ENCODE measurements at regions not wholly inside any gene's neighbourhood (a gene's known extent, or its start where the extent isn't known, plus 50 kb on each side); places are given as distances from the start of the nearest gene placed in this dataset.

GRCh38 chr14:22334627-22335026, 254.4 kb downstream of the DAD1 start:
- TF ChIP-seq, protein P1, sequence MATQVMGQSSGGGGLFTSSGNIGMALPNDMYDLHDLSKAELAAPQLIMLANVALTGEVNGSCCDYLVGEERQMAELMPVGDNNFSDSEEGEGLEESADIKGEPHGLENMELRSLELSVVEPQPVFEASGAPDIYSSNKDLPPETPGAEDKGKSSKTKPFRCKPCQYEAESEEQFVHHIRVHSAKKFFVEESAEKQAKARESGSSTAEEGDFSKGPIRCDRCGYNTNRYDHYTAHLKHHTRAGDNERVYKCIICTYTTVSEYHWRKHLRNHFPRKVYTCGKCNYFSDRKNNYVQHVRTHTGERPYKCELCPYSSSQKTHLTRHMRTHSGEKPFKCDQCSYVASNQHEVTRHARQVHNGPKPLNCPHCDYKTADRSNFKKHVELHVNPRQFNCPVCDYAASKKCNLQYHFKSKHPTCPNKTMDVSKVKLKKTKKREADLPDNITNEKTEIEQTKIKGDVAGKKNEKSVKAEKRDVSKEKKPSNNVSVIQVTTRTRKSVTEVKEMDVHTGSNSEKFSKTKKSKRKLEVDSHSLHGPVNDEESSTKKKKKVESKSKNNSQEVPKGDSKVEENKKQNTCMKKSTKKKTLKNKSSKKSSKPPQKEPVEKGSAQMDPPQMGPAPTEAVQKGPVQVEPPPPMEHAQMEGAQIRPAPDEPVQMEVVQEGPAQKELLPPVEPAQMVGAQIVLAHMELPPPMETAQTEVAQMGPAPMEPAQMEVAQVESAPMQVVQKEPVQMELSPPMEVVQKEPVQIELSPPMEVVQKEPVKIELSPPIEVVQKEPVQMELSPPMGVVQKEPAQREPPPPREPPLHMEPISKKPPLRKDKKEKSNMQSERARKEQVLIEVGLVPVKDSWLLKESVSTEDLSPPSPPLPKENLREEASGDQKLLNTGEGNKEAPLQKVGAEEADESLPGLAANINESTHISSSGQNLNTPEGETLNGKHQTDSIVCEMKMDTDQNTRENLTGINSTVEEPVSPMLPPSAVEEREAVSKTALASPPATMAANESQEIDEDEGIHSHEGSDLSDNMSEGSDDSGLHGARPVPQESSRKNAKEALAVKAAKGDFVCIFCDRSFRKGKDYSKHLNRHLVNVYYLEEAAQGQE (IDR thresholded peaks at IDR 0.05; ENCODE audit: low read depth), result no peak
- TF ChIP-seq RAD21 (IDR thresholded peaks at IDR 0.05; ENCODE audit: low read depth) (no peak), CREB1 (IDR thresholded peaks at IDR 0.05; ENCODE audit: low read depth) (no peak), TAF1 (IDR thresholded peaks at IDR 0.05; ENCODE audit: low read depth) (no peak), MAX (IDR thresholded peaks at IDR 0.05) (no peak), EGR1 (IDR thresholded peaks at IDR 0.05) (no peak), CEBPB (IDR thresholded peaks at IDR 0.05) (no peak), ZBTB7A (IDR thresholded peaks at IDR 0.05; ENCODE audit: low read depth) (no peak), FOXM1 (IDR thresholded peaks at IDR 0.05; ENCODE audit: borderline replicate concordance, low read depth) (no peak), NFIC (IDR thresholded peaks at IDR 0.05) (no peak), EP300 (IDR thresholded peaks at IDR 0.05; ENCODE audit: borderline replicate concordance) (no peak), YY1 (IDR thresholded peaks at IDR 0.05; ENCODE audit: low read depth) (no peak), TEAD4 (IDR thresholded peaks at IDR 0.05) (no peak)
- TF ChIP-seq, protein P2, sequence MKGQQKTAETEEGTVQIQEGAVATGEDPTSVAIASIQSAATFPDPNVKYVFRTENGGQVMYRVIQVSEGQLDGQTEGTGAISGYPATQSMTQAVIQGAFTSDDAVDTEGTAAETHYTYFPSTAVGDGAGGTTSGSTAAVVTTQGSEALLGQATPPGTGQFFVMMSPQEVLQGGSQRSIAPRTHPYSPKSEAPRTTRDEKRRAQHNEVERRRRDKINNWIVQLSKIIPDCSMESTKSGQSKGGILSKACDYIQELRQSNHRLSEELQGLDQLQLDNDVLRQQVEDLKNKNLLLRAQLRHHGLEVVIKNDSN (IDR thresholded peaks at IDR 0.05), result no peak

DNA sequence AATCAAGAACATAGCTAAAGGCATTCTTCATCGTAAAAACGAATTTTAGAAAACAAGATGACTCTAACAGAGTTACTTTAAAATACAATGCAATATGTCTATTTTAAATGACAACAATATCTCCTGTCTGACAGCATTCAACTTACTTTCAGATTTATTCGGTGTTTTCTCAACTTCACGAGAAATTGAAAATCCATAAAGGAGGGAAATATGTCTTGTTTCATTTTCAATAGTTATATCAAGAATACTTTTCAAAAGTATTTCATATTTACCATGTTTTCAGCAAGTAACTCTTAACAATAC, 254.8 kb downstream of the DAD1 start:
- no peak for TF ChIP-seq NFIC (IDR thresholded peaks at IDR 0.05)
- TF ChIP-seq, protein P1 (IDR thresholded peaks at IDR 0.05; ENCODE audit: low read depth), result no peak
- no peak for TF ChIP-seq EGR1 (IDR thresholded peaks at IDR 0.05)
- TF ChIP-seq YY1 (IDR thresholded peaks at IDR 0.05; ENCODE audit: low read depth), result no peak
- no peak for TF ChIP-seq FOXM1 (IDR thresholded peaks at IDR 0.05; ENCODE audit: borderline replicate concordance, low read depth)

GRCh38 chr14:22333422-22334274, 255.4 kb downstream of the DAD1 start:
- TF ChIP-seq TEAD4 (IDR thresholded peaks at IDR 0.05) (peak; percentile 65), NFIC (IDR thresholded peaks at IDR 0.05) (peak; percentile 41; the same call in 1 of the 2 replicates), EP300 (IDR thresholded peaks at IDR 0.05; ENCODE audit: borderline replicate concordance) (peak; percentile 65), TCF12 (IDR thresholded peaks at IDR 0.05; ENCODE audit: low read depth) (peak; percentile 70), CREB1 (IDR thresholded peaks at IDR 0.05; ENCODE audit: low read depth) (no peak)

GRCh38 chr14:22332686-22333421, 256.2 kb downstream of the DAD1 start:
- peak; percentile 60 for TF ChIP-seq CEBPB (IDR thresholded peaks at IDR 0.05)
- TF ChIP-seq YY1 (IDR thresholded peaks at IDR 0.05; ENCODE audit: low read depth), result no peak

DNA sequence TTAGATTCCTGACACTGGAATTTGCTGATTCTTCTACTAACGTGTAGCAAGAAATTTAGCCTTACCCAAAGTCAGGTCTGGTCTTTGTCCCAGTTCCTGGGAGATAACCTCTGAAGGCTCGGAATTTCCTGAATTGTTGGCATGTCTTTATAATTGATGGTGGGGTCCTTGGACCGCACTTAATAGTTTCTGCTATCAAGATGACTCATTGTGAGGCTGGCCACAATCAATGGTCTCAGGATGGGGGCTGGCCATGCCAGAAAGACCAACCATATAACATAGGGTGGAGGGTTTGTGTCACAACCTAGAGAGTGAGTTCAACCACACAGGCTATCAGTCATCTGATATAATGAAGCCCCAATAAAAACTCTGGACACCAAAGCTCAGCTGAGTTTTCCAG, 259.7 kb downstream of the DAD1 start:
- TF ChIP-seq CREB1 (IDR thresholded peaks at IDR 0.05; ENCODE audit: low read depth) (no peak), NFIC (IDR thresholded peaks at IDR 0.05) (no peak), EP300 (IDR thresholded peaks at IDR 0.05; ENCODE audit: borderline replicate concordance) (no peak), MAX (IDR thresholded peaks at IDR 0.05) (no peak), YY1 (IDR thresholded peaks at IDR 0.05; ENCODE audit: low read depth) (no peak), TEAD4 (IDR thresholded peaks at IDR 0.05) (no peak), EGR1 (IDR thresholded peaks at IDR 0.05) (no peak), TAF1 (IDR thresholded peaks at IDR 0.05; ENCODE audit: low read depth) (no peak), CEBPB (IDR thresholded peaks at IDR 0.05) (no peak), TCF12 (IDR thresholded peaks at IDR 0.05; ENCODE audit: low read depth) (no peak), RAD21 (IDR thresholded peaks at IDR 0.05; ENCODE audit: low read depth) (no peak), ZBTB7A (IDR thresholded peaks at IDR 0.05; ENCODE audit: low read depth) (no peak), FOXM1 (IDR thresholded peaks at IDR 0.05; ENCODE audit: borderline replicate concordance, low read depth) (no peak)
- TF ChIP-seq, protein P2 (IDR thresholded peaks at IDR 0.05), result no peak
- TF ChIP-seq, protein P1 (IDR thresholded peaks at IDR 0.05; ENCODE audit: low read depth), result no peak
